ENCODE measurements at regions not wholly inside any gene's neighbourhood (a gene's known extent, or its start where the extent isn't known, plus 50 kb on each side); places are given as distances from the start of the nearest gene placed in this dataset.
A peak's percentile ranks its signal among the peaks of the same experiment; 100 is the strongest.
"Not testable (repeated sequence)": the region's sequence is repeated elsewhere in the genome, so short reads cannot be mapped to it uniquely, and the experiment has no call there.

GRCh38 chr5:36452424-36453006 is 150.8 kb upstream of the RANBP3L start:
- Histone ChIP-seq H3K4me3 (replicated peaks in 1 of 3) (no peak overlapping the region), H3K36me3 (no peaks in the 10 kb centered on the region), H3K27ac (no peak overlapping the region), H3K4me1 (no peaks in the 10 kb centered on the region), H3K9me3 (no peaks in the 10 kb centered on the region), H3K27me3 (no peaks in the 10 kb centered on the region)
- 64 to 74% methylated on average over 4 of the region's 4 CpGs for WGBS, 2 donors
- DNase-seq: no peak
- TF ChIP-seq POLR2A (IDR thresholded peaks at IDR 0.05): no peak
- intact Hi-C loops (cut with DNase I): no loop called here

DNA sequence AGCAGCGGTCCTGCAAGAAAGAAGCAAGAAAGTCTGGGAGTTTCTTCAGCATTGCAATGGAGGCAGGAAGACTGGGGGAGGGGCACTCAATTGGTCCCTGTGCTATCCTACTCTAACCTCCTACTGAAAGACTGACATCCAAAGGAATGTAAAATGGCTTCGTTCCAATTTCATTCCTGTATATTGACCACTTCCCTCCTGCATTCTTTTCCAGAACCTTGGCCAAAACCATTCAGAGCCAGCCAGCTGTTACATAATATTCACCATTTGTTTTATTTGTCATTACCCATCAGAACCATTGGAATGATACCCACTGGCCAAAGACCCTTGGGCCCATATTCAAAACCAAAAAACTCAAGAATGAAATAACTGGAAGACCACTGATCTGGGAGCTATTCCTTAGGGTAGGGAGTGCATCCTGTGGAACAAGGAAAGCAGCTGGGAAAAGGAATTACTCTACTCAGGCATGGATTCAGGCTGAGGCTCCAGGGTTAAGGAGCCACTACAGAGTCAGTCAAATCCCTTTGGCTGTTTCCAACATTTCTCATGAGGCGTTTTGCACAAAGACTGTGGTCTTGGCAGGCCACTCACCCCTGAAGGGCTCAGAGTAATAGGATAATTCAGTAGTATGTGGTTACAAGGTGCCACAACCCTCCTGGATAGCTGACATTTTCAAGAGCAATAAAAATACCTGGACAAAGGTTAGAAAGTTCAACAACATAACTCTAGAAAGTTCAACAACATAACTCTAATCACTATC is 148.7 kb upstream of the SLC1A3 start:
- WGBS, 2 donors: 71 to 78% methylated on average over 3 of the region's 3 CpGs
- Histone ChIP-seq H3K4me1 (no peaks in the 10 kb centered on the region), H3K27me3 (no peaks in the 10 kb centered on the region), H3K4me3 (replicated peaks in 1 of 3) (no peak overlapping the region), H3K36me3 (no peaks in the 10 kb centered on the region), H3K9me3 (no peaks in the 10 kb centered on the region), H3K27ac (no peak overlapping the region)
- intact Hi-C loops (cut with DNase I): no loop called here
- DNase-seq: no peak
- no peak for TF ChIP-seq POLR2A (IDR thresholded peaks at IDR 0.05)
- TF ChIP-seq CTCF (IDR thresholded peaks at IDR 0.05): no peak

DNA sequence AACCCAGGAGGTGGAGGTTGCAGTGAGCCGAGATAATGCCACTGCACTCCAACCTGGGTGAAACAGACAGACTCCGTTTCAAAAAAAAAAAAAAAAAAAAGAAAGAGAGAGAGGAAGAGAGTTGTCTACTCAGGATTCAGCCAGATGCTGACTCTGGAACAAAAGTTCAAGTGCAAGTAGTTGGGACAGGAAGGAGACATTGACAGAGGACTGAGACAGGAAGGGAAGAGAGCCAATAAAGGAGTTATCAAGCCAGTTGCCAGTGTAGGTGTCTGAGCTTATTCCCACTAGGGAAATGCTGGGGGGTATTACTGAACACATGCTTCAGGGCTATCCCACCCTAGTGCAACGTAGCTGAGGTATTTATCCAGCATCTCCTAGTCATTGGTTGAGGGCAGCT is 147.7 kb upstream of the SLC1A3 start:
- 66 to 78% methylated on average over 3 of the region's 3 CpGs for WGBS, 2 donors
- no peak overlapping the region for H3K27ac ChIP-seq
- intact Hi-C loops (cut with DNase I): no loop called here
- no peaks in the 10 kb centered on the region for H3K9me3 ChIP-seq
- TF ChIP-seq POLR2A (IDR thresholded peaks at IDR 0.05): no peak
- no peak for TF ChIP-seq CTCF (IDR thresholded peaks at IDR 0.05)
- H3K4me1 ChIP-seq: no peaks in the 10 kb centered on the region
- no peaks in the 10 kb centered on the region for H3K27me3 ChIP-seq
- H3K36me3 ChIP-seq: no peaks in the 10 kb centered on the region
- H3K4me3 ChIP-seq (replicated peaks in 1 of 3): no peak overlapping the region
- DNase-seq: no peak

DNA sequence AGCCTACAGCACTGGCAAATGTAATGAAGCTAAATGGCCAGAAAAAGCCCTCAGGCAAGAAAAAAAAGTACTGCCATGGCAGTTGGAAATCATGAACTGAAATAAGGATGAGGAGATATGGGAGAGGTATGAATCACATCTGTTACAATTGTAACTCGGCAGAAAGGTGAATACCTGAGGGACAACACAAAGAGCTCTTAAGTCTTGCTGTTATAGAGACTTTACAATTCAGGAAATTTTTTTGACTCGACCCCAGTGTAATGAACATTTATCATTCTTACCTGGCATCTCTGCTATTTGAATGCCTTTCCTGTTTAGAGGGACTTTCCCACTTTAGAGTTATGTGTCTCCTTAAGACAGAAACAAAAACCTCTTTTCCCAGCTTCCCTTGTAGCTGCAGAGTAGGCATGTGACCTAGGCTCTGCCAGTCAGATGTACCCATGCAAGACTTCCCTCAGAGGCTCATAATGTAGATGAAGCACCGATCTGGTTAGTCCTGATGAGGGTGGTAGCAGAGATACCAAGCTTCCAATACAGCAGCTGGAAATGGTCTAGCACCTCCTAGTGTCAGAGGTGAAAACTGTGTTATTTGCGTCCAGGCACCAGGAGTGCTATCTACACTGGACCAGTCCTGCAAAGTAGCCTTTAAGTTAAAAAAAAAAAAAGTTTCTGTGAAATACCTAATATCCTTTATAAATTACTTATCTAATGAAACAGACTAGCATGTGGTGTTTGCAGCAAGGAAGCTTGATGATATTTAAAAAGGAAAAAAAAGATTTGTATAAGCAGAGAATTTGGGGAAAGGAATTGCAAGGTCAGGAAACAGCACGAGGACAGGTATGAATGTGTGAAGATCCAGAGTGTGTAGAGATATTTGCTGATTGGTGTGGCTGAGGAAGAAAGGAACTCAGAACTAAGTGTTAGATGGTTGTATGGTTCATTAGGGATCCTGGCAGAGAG is 146.9 kb upstream of the SLC1A3 start:
- Histone ChIP-seq H3K36me3 (no peaks in the 10 kb centered on the region), H3K4me1 (no peaks in the 10 kb centered on the region), H3K27ac (no peak overlapping the region), H3K9me3 (no peaks in the 10 kb centered on the region), H3K4me3 (replicated peaks in 1 of 3) (no peak overlapping the region), H3K27me3 (no peaks in the 10 kb centered on the region)
- no peak for TF ChIP-seq POLR2A (IDR thresholded peaks at IDR 0.05)
- TF ChIP-seq CTCF (IDR thresholded peaks at IDR 0.05): peak in 1 of 6 experiments; percentile 8
- WGBS, 2 donors: 62 to 67% methylated on average over 5 of the region's 5 CpGs
- no peak for DNase-seq
- intact Hi-C loops (cut with DNase I): no loop called here

GRCh38 chr5:36462295-36463021 is 143.9 kb upstream of the SLC1A3 start:
- TF ChIP-seq CTCF (IDR thresholded peaks at IDR 0.05) (no peak), POLR2A (IDR thresholded peaks at IDR 0.05) (no peak)
- Histone ChIP-seq H3K27ac (no peak overlapping the region), H3K4me3 (replicated peaks in 1 of 3) (no peak overlapping the region), H3K27me3 (no peaks in the 10 kb centered on the region), H3K9me3 (no peaks in the 10 kb centered on the region), H3K36me3 (no peaks in the 10 kb centered on the region), H3K4me1 (no peaks in the 10 kb centered on the region)
- WGBS, 2 donors: 74 to 82% methylated on average over 5 of the region's 5 CpGs
- intact Hi-C loops (cut with DNase I): no loop called here
- no peak for DNase-seq

DNA sequence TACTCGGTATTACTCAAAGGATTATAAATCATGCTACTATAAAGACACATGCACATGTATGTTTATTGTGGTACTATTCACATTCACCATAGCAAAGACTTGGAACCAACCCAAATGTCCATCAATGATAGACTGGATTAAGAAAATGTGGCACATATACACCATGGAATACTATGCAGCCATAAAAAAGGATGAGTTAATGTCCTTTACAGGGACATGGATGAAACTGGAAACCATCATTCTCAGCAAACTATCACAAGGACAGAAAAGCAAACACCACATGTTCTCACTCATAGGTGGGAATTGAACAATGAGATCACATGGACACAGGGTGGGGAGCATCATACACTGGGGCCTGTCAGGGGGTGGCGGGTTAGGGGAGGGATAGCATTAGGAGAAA is 130.5 kb upstream of the SLC1A3 start:
- H3K4me3 ChIP-seq (replicated peaks in 1 of 3); intact Hi-C loops (cut with DNase I); H3K27ac ChIP-seq; DNase-seq; H3K27me3 ChIP-seq; H3K9me3 ChIP-seq; H3K36me3 ChIP-seq; H3K4me1 ChIP-seq: not testable (repeated sequence)
- WGBS, 2 donors: 91 to 96% methylated on average over 2 of the region's 2 CpGs

Measured in thyroid gland (tissue), 4 donors.